CD14-positive monocyte (primary cell): ENCODE measurements at regions not wholly inside any gene's neighbourhood (a gene's known extent, or its start where the extent isn't known, plus 50 kb on each side); places are given as distances from the start of the nearest gene placed in this dataset.
"Not testable (repeated sequence)": the region's sequence is repeated elsewhere in the genome, so short reads cannot be mapped to it uniquely, and the experiment has no call there.

Source experiments
- DNase-seq, 3 donors: peaks; one replicate each; pipeline ENCODE4 v3.0.0-alpha.2; 2011 to 2022
- H2AFZ ChIP-seq: 2 replicates; pipeline ENCODE4 v1.6.0; 2012; ENCODE audit warnings: mild to moderate bottlenecking, low read depth, low read length, inconsistent platforms; ENCODE audit not compliant: insufficient read depth, poor library complexity, severe bottlenecking
- H3K27ac ChIP-seq, 2 donors: 1 replicate in 1 of 2; 2 replicates in 1 of 2; pipeline ENCODE4 v1.5.1; 2012 to 2013; ENCODE audit warnings: low read length in 2 of 2, control low read depth in 1 of 2, inconsistent platforms in 1 of 2, low read depth in 1 of 2, mild to moderate bottlenecking in 1 of 2
- H3K27me3 ChIP-seq, 2 donors: one replicate each; pipeline versions ENCODE4 v1.6.0 to v1.6.1; 2011 to 2013; ENCODE audit warnings: low read length in 2 of 2; ENCODE audit not compliant: control insufficient read depth in 2 of 2, insufficient read depth in 2 of 2
- H3K36me3 ChIP-seq, 2 donors: replicated peaks in 1 of 2; 1 replicate in 1 of 2; 2 replicates in 1 of 2; pipeline versions ENCODE4 v1.5.1 to v1.6.1; 2012 to 2013; ENCODE audit warnings: low read length in 2 of 2, control low read depth in 1 of 2, inconsistent platforms in 1 of 2, mild to moderate bottlenecking in 1 of 2; ENCODE audit not compliant: insufficient read depth in 2 of 2, control insufficient read depth in 1 of 2
- H3K4me1 ChIP-seq, 2 donors: 1 replicate in 1 of 2; 2 replicates in 1 of 2; pipeline versions ENCODE4 v1.5.1 to v1.6.1; 2012 to 2013; ENCODE audit warnings: low read length in 2 of 2, control low read depth in 1 of 2, inconsistent platforms in 1 of 2, mild to moderate bottlenecking in 1 of 2, moderate library complexity in 1 of 2; ENCODE audit not compliant: insufficient read depth in 2 of 2, control insufficient read depth in 1 of 2
- H3K4me2 ChIP-seq: replicated peaks from 2 replicates; pipeline ENCODE3; 2012; ENCODE audit warnings: low read length, moderate library complexity, mild to moderate bottlenecking; ENCODE audit not compliant: poor library complexity, severe bottlenecking; ENCODE audit errors: extremely low read depth
- H3K4me3 ChIP-seq, 3 experiments: fragments of 200-600 bp in 1 of 3; sonication (generic) in 1 of 3; replicated peaks in 1 of 3; 1 replicate in 2 of 3; 2 replicates in 1 of 3; pipeline ENCODE4 v1.5.1; 2011 to 2013; ENCODE audit warnings: low read length in 3 of 3, mild to moderate bottlenecking in 3 of 3, control low read depth in 2 of 3, low read depth in 2 of 3, inconsistent platforms in 1 of 3, moderate library complexity in 1 of 3
- H3K79me2 ChIP-seq: 2 replicates; pipeline ENCODE4 v1.6.0; 2012; ENCODE audit warnings: mild to moderate bottlenecking, control low read depth, inconsistent platforms, low read length, moderate library complexity; ENCODE audit not compliant: insufficient read depth
- H3K9ac ChIP-seq: 2 replicates; pipeline ENCODE4 v1.6.0; 2017; ENCODE audit warnings: low read length, mild to moderate bottlenecking; ENCODE audit not compliant: insufficient read depth, poor library complexity, severe bottlenecking
- H3K9me3 ChIP-seq, 2 donors: replicated peaks in 1 of 2; 1 replicate in 1 of 2; 2 replicates in 1 of 2; pipeline versions ENCODE4 v1.5.1 to v1.6.1; 2012 to 2013; ENCODE audit warnings: low read length in 2 of 2, control low read depth in 1 of 2; ENCODE audit not compliant: control insufficient read depth in 1 of 2, insufficient read depth in 1 of 2
- H4K20me1 ChIP-seq: 2 replicates; pipeline ENCODE4 v1.6.0; 2012; ENCODE audit warnings: mild to moderate bottlenecking, low read length, control low read depth, moderate library complexity; ENCODE audit not compliant: insufficient read depth
- H3K27ac Mint-ChIP-seq, 7 donors: one replicate each; pipeline ENCODE4 v1.8.0; 2020; ENCODE audit warnings: mild to moderate bottlenecking in 7 of 7, mixed read lengths in 7 of 7, moderate library complexity in 6 of 7, inconsistent platforms in 2 of 7
- H3K27me3 Mint-ChIP-seq, 3 donors: one replicate each; pipeline ENCODE4 v1.8.0; 2021 to 2022; ENCODE audit warnings: low read depth in 3 of 3, mild to moderate bottlenecking in 3 of 3, mixed read lengths in 3 of 3, moderate library complexity in 3 of 3, inconsistent platforms in 1 of 3
- H3K36me3 Mint-ChIP-seq, 2 donors: one replicate each; pipeline ENCODE4 v1.8.0; 2020; ENCODE audit warnings: mixed read lengths in 2 of 2, inconsistent platforms in 1 of 2, mild to moderate bottlenecking in 1 of 2
- H3K4me1 Mint-ChIP-seq: one replicate; pipeline ENCODE4 v1.8.0; 2020; ENCODE audit warnings: mild to moderate bottlenecking, mixed read lengths
- H3K4me3 Mint-ChIP-seq, 2 donors: one replicate each; pipeline ENCODE4 v1.8.0; 2020; ENCODE audit warnings: mild to moderate bottlenecking in 2 of 2, mixed read lengths in 2 of 2, moderate library complexity in 1 of 2
- H3K9me3 Mint-ChIP-seq, 7 donors: one replicate each; pipeline ENCODE4 v1.8.0; 2020 to 2022; ENCODE audit warnings: mixed read lengths in 7 of 7, mild to moderate bottlenecking in 6 of 7, moderate library complexity in 6 of 7, inconsistent platforms in 2 of 7
- WGBS: methylation state at CpG from one replicate; pipeline ENCODE4 v1.1.5; 2013; ENCODE audit warnings: missing lambda C conversion rate; ENCODE audit not compliant: insufficient coverage; 5-methylcytosine and 5-hydroxymethylcytosine counted together
- intact Hi-C, 2 donors: fragments of 100-400 bp; cut with micrococcal nuclease; formaldehyde crosslinking; loops; one replicate each; pipeline versions ENCODE4 v1.15.0 to v1.15.1; 2023

GRCh38 chr21:6456011-6456661 lies 4065.2 kb upstream of the TPTE start:
- H3K27ac ChIP-seq, H3K4me1 Mint-ChIP-seq, H2AFZ ChIP-seq, H3K9me3 Mint-ChIP-seq, H3K9me3 ChIP-seq, H3K27me3 ChIP-seq, H3K9ac ChIP-seq, H4K20me1 ChIP-seq, H3K36me3 Mint-ChIP-seq, H3K4me2 ChIP-seq, H3K4me3 Mint-ChIP-seq, intact Hi-C loops, H3K27me3 Mint-ChIP-seq, H3K79me2 ChIP-seq, H3K27ac Mint-ChIP-seq, H3K36me3 ChIP-seq, DNase-seq, H3K4me3 ChIP-seq, H3K4me1 ChIP-seq: not testable (repeated sequence)
- no CpG with 5 or more reads among the region's 18 CpGs for WGBS

DNA sequence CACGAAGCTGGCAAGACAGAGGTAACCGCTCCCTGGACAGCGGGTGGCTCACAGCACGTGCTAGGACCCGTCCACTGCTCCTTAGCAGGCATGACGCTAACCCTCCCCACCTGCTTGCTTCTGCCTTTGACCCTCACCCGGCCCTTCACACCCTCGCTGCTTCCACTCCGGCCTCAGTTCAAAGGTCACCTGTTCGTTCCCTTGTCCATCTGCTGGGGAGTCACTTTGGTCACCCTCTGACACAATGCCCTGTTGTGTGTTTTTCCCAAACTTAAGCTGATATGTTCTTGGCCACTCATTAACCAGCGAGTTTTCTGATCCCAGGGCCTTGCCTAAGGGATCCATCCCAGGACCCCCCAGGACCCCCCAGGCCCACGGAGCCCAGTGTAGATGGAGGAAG lies 4061.6 kb upstream of the TPTE start:
- no CpG with 5 or more reads among the region's 12 CpGs for WGBS

DNA sequence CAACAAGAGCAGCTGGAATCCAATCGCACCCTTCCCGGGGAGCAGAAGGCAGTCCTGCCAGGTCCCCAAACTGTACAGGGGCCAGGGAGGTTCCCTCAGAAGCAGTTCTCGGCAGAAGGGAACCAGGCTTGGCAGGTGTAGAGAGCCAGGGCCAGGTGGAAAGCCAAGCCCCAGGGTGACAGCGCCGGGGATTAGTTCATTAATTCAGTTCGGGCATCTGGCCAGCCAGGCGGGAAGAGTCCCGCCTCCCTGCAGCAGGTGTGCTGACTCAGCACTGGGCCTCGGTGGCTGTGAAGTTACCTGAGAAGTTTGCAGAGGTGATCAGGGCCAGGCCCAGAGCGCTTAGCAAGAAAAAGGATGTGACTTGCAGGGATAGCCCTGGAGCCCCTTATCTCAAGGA lies 4060.0 kb upstream of the TPTE start:
- H3K27ac ChIP-seq, DNase-seq, H3K9ac ChIP-seq, H3K27me3 ChIP-seq, H3K9me3 ChIP-seq, H3K4me3 ChIP-seq, H3K4me3 Mint-ChIP-seq, H3K36me3 ChIP-seq, H4K20me1 ChIP-seq, H3K36me3 Mint-ChIP-seq, H3K27me3 Mint-ChIP-seq, H3K9me3 Mint-ChIP-seq, H3K4me1 ChIP-seq, intact Hi-C loops, H3K79me2 ChIP-seq, H2AFZ ChIP-seq, H3K4me1 Mint-ChIP-seq, H3K4me2 ChIP-seq, H3K27ac Mint-ChIP-seq: not testable (repeated sequence)
- WGBS: no CpG with 5 or more reads among the region's 10 CpGs

More for the DNA sequence above, 4061.6 kb upstream of the TPTE start:
- H3K27ac ChIP-seq, H3K79me2 ChIP-seq, H3K4me2 ChIP-seq, H3K27me3 Mint-ChIP-seq, H3K9me3 Mint-ChIP-seq, H3K4me1 Mint-ChIP-seq, H3K9me3 ChIP-seq, H3K9ac ChIP-seq, H3K27me3 ChIP-seq, H3K4me1 ChIP-seq, H3K27ac Mint-ChIP-seq, H2AFZ ChIP-seq, H4K20me1 ChIP-seq, H3K4me3 Mint-ChIP-seq, H3K4me3 ChIP-seq, H3K36me3 ChIP-seq, H3K36me3 Mint-ChIP-seq, intact Hi-C loops, DNase-seq: not testable (repeated sequence)

GRCh38 chr21:6464419-6464818 lies 4057.0 kb upstream of the TPTE start:
- intact Hi-C loops, H3K79me2 ChIP-seq, H3K4me3 Mint-ChIP-seq, H4K20me1 ChIP-seq, H3K27ac Mint-ChIP-seq, H2AFZ ChIP-seq, H3K9me3 Mint-ChIP-seq, DNase-seq, H3K27ac ChIP-seq, H3K4me3 ChIP-seq, H3K4me1 ChIP-seq, H3K4me1 Mint-ChIP-seq, H3K27me3 Mint-ChIP-seq, H3K9ac ChIP-seq, H3K9me3 ChIP-seq, H3K4me2 ChIP-seq, H3K36me3 ChIP-seq, H3K27me3 ChIP-seq, H3K36me3 Mint-ChIP-seq: not testable (repeated sequence)
- WGBS: no CpG with 5 or more reads among the region's 11 CpGs
